ENCODE measurements at regions not wholly inside any gene's neighbourhood (a gene's known extent, or its start where the extent isn't known, plus 50 kb on each side); places are given as distances from the start of the nearest gene placed in this dataset.

DNA sequence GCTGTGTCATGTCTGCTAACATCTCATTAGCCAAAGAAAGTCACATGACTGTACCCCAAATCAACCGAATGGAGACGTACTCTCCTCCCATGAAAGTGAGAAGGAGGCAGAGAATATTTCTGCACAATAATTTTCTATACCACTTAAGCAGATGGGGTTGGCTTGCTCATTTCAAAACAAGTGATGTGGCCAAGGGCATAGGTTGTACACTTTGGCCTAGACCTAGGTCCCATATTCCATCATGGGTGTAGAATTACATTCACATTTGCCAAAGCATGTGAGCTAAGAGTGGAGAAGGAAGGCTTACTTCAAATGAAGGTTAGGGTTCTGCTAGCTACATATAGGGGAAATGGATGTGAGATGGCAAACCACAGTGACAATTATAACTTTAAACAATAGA is 83.0 kb downstream of the ZNF365 start:
- WGBS (ENCODE audit: insufficient coverage) = 45% methylated on average over 2 of the region's 2 CpGs
- H3K27me3 Mint-ChIP-seq (ENCODE audit: low read depth in 2 of 2) = peaks cover 0 to 5% of the 10 kb centered on the region in 2 donors
- DNase-seq (no peak), ATAC-seq (peak in 2 of 3 donors; percentile 46 to 64)
- intact Hi-C loops (cut with micrococcal nuclease) = no loop called here
- Histone ChIP-seq H3K27me3 (ENCODE audit: control insufficient read depth, insufficient read depth, low read length) (no peaks in the 10 kb centered on the region), H3K4me1 (ENCODE audit: control insufficient read depth, insufficient read depth, low read length) (peaks cover 19% of the 10 kb centered on the region), H3K9me3 (ENCODE audit: control insufficient read depth, insufficient read depth, low read length) (no peaks in the 10 kb centered on the region), H3K36me3 (ENCODE audit: control insufficient read depth, insufficient read depth, low read length) (no peaks in the 10 kb centered on the region), H3K27ac (ENCODE audit: low read length) (no peak overlapping the region), H3K4me3 (ENCODE audit: low read length) (no peak overlapping the region)
- peaks cover 30 to 36% of the 10 kb centered on the region in 2 donors for H3K4me1 Mint-ChIP-seq
- peaks cover 0 to 5% of the 10 kb centered on the region in 2 donors for H3K9me3 Mint-ChIP-seq
- no peak for TF ChIP-seq CTCF (IDR thresholded peaks at IDR 0.05)
- H3K36me3 Mint-ChIP-seq = no peaks in the 10 kb centered on the region
- H3K4me3 Mint-ChIP-seq = peak overlapping the region; percentile 60
- H3K27ac Mint-ChIP-seq = peak overlapping the region; percentile 6 to 72

DNA sequence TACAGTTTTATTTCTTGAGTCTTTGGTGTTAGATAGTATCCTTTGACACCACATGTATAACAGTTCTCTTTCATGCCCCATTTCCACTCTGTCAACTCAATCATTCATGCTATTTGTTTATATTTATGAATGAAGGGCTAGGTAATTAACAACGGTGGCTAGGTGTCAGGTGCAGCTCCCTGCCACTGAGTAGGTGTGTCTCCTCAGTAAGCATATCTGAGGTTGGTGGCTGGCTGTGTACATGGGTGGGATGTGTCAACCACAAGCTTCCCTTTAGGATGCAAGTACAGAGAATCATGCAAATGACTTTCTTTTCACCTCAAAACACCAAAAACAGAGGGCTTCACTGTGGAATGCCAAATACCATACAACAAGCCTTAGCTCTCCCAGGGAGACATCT is 83.4 kb downstream of the ZNF365 start:
- H3K9me3 Mint-ChIP-seq = peaks cover 0 to 5% of the 10 kb centered on the region in 2 donors
- peaks cover 30 to 36% of the 10 kb centered on the region in 2 donors for H3K4me1 Mint-ChIP-seq
- DNase-seq = peak in 1 of 2 donors; percentile 19
- Histone ChIP-seq H3K9me3 (ENCODE audit: control insufficient read depth, insufficient read depth, low read length) (no peaks in the 10 kb centered on the region), H3K36me3 (ENCODE audit: control insufficient read depth, insufficient read depth, low read length) (no peaks in the 10 kb centered on the region), H3K27ac (ENCODE audit: low read length) (no peak overlapping the region), H3K27me3 (ENCODE audit: control insufficient read depth, insufficient read depth, low read length) (no peaks in the 10 kb centered on the region), H3K4me1 (ENCODE audit: control insufficient read depth, insufficient read depth, low read length) (peaks cover 19% of the 10 kb centered on the region), H3K4me3 (ENCODE audit: low read length) (no peak overlapping the region)
- WGBS (ENCODE audit: insufficient coverage) = 8% methylated on average over 1 of the region's 1 CpG
- peak overlapping the region in 1 of 2 donors; percentile 72 for H3K27ac Mint-ChIP-seq
- TF ChIP-seq CTCF (IDR thresholded peaks at IDR 0.05) = no peak
- peak; percentile 38 to 56 (median 54) for ATAC-seq
- intact Hi-C loops (cut with micrococcal nuclease) = no loop called here
- peak overlapping the region; percentile 60 for H3K4me3 Mint-ChIP-seq
- no peaks in the 10 kb centered on the region for H3K36me3 Mint-ChIP-seq
- H3K27me3 Mint-ChIP-seq (ENCODE audit: low read depth in 2 of 2) = peaks cover 0 to 5% of the 10 kb centered on the region in 2 donors

DNA sequence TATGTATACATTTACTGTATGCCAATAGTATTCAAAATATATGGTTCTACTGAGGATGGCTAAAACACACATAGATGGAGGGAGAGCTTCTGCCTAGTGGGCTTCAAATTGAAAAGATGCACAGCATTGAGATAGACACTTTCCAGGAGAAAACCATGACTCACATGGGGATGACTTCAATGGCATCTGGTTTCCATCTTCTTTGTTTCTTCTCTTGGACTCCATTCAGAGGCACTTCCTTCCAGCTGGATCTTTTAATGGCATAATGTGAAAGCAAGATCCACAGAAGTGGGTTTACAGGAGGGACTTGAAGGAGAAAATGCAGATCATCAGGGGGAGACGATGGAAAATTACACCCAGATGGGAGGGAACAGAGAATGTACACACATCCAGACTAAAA is 84.9 kb downstream of the ZNF365 start:
- H3K27me3 ChIP-seq (ENCODE audit: control insufficient read depth, insufficient read depth, low read length) = no peaks in the 10 kb centered on the region
- no peaks in the 10 kb centered on the region for H3K9me3 ChIP-seq (ENCODE audit: control insufficient read depth, insufficient read depth, low read length)
- no peak overlapping the region for H3K27ac ChIP-seq (ENCODE audit: low read length)
- H3K27me3 Mint-ChIP-seq (ENCODE audit: low read depth in 2 of 2) = peaks cover 0 to 5% of the 10 kb centered on the region in 2 donors
- TF ChIP-seq CTCF (IDR thresholded peaks at IDR 0.05) = no peak
- no peaks in the 10 kb centered on the region for H3K9me3 Mint-ChIP-seq
- intact Hi-C loops (cut with micrococcal nuclease) = no loop called here
- H3K36me3 Mint-ChIP-seq = no peaks in the 10 kb centered on the region
- ATAC-seq (no peak), DNase-seq (no peak)
- H3K27ac Mint-ChIP-seq = no peak overlapping the region
- peaks cover 30 to 36% of the 10 kb centered on the region in 2 donors for H3K4me1 Mint-ChIP-seq
- H3K4me3 ChIP-seq (ENCODE audit: low read length) = no peak overlapping the region
- WGBS (ENCODE audit: insufficient coverage) = no CpG with 5 or more reads among the region's 1 CpG
- H3K36me3 ChIP-seq (ENCODE audit: control insufficient read depth, insufficient read depth, low read length) = no peaks in the 10 kb centered on the region
- H3K4me1 ChIP-seq (ENCODE audit: control insufficient read depth, insufficient read depth, low read length) = peaks cover 19% of the 10 kb centered on the region
- no peak overlapping the region for H3K4me3 Mint-ChIP-seq

DNA sequence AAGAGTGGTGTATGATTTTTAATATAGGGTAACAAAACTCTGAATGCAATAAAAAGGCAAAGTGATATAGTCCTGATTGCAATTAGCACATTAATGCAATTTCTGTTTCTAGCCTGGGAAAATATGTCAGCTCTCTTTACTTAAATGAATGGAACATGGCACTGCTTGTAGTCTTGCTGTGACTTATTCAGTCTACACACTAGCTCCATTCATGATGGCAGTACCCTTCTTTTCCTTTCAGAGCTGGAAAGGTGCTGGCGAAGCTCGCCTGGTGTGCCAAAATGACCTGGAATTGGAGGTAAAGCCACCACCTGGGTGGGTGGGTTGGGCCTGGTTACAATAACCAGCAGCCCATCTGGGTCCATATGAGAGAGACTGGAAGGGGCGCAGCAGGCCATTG is 85.3 kb downstream of the ZNF365 start:
- Histone ChIP-seq H3K4me1 (ENCODE audit: control insufficient read depth, insufficient read depth, low read length) (peaks cover 19% of the 10 kb centered on the region), H3K9me3 (ENCODE audit: control insufficient read depth, insufficient read depth, low read length) (no peaks in the 10 kb centered on the region), H3K4me3 (ENCODE audit: low read length) (no peak overlapping the region), H3K36me3 (ENCODE audit: control insufficient read depth, insufficient read depth, low read length) (no peaks in the 10 kb centered on the region), H3K27me3 (ENCODE audit: control insufficient read depth, insufficient read depth, low read length) (no peaks in the 10 kb centered on the region), H3K27ac (ENCODE audit: low read length) (no peak overlapping the region)
- Mint-ChIP-seq H3K4me1 (peaks cover 30 to 36% of the 10 kb centered on the region in 2 donors), H3K4me3 (no peak overlapping the region), H3K27me3 (ENCODE audit: low read depth in 2 of 2) (peaks cover 0 to 5% of the 10 kb centered on the region in 2 donors), H3K36me3 (no peaks in the 10 kb centered on the region), H3K9me3 (no peaks in the 10 kb centered on the region), H3K27ac (no peak overlapping the region)
- WGBS (ENCODE audit: insufficient coverage) = 100% methylated on average over 3 of the region's 3 CpGs
- no peak for TF ChIP-seq CTCF (IDR thresholded peaks at IDR 0.05)
- intact Hi-C loops (cut with micrococcal nuclease) = no loop called here
- DNase-seq = no peak
- no peak for ATAC-seq

All from natural killer cell (primary cell).